Osteocyte (in vitro differentiated cells): ENCODE measurements at regions not wholly inside any gene's neighbourhood (a gene's known extent, or its start where the extent isn't known, plus 50 kb on each side); places are given as distances from the start of the nearest gene placed in this dataset.

Source experiments
- DNase-seq: peaks from one replicate; pipeline ENCODE4 v3.0.0; 2021; ENCODE audit warnings: mixed read lengths; ENCODE audit not compliant: unreplicated experiment; ENCODE audit errors: extremely low spot score
- H3K27ac Mint-ChIP-seq: one replicate; pipeline ENCODE4 v1.8.0; 2021; ENCODE audit warnings: mild to moderate bottlenecking, mixed read lengths; ENCODE audit not compliant: unreplicated experiment
- H3K27me3 Mint-ChIP-seq: one replicate; pipeline ENCODE4 v1.8.0; 2021; ENCODE audit warnings: mixed read lengths; ENCODE audit not compliant: unreplicated experiment
- H3K36me3 Mint-ChIP-seq: one replicate; pipeline ENCODE4 v1.8.0; 2021; ENCODE audit warnings: mixed read lengths; ENCODE audit not compliant: unreplicated experiment
- H3K4me1 Mint-ChIP-seq: one replicate; pipeline ENCODE4 v1.8.0; 2021; ENCODE audit warnings: mixed read lengths; ENCODE audit not compliant: unreplicated experiment
- H3K4me3 Mint-ChIP-seq: one replicate; pipeline ENCODE4 v1.8.0; 2021; ENCODE audit warnings: mild to moderate bottlenecking, moderate library complexity, mixed read lengths; ENCODE audit not compliant: unreplicated experiment
- H3K9me3 Mint-ChIP-seq: one replicate; pipeline ENCODE4 v1.8.0; 2021; ENCODE audit warnings: mixed read lengths; ENCODE audit not compliant: unreplicated experiment
- CTCF ChIP-seq: fragments of 200-600 bp; sonication (generic); IDR thresholded peaks from 2 replicates; pipeline ENCODE4 v1.5.0; 2021; ENCODE audit warnings: antibody characterized with exemption, mild to moderate bottlenecking, moderate library complexity

GRCh38 chr5:125926172-125926571 is 497.0 kb upstream of the GRAMD2B start:
- no peak for DNase-seq
- no peak overlapping the region for H3K27ac Mint-ChIP-seq
- H3K9me3 Mint-ChIP-seq: peaks cover 13% of the 10 kb centered on the region
- H3K36me3 Mint-ChIP-seq: peaks cover 8% of the 10 kb centered on the region
- H3K27me3 Mint-ChIP-seq: peaks cover 4% of the 10 kb centered on the region
- H3K4me3 Mint-ChIP-seq: no peak overlapping the region
- no peaks in the 10 kb centered on the region for H3K4me1 Mint-ChIP-seq
- TF ChIP-seq CTCF: no peak

- Mint-ChIP-seq H3K9me3 (peaks cover 11% of the 10 kb centered on the region), H3K27me3 (no peaks in the 10 kb centered on the region), H3K4me1 (no peaks in the 10 kb centered on the region), H3K4me3 (no peak overlapping the region), H3K36me3 (peaks cover 8% of the 10 kb centered on the region), H3K27ac (no peak overlapping the region)
- no peak for DNase-seq
- TF ChIP-seq CTCF: no peak
Measured at GRCh38 chr5:125928663-125929062, 494.5 kb upstream of the GRAMD2B start.

- Mint-ChIP-seq H3K27ac (no peak overlapping the region), H3K36me3 (peaks cover 4% of the 10 kb centered on the region), H3K4me1 (no peaks in the 10 kb centered on the region), H3K9me3 (peaks cover 10% of the 10 kb centered on the region), H3K4me3 (no peak overlapping the region), H3K27me3 (no peaks in the 10 kb centered on the region)
- TF ChIP-seq CTCF: no peak
- no peak for DNase-seq
Measured at GRCh38 chr5:125950012-125950615, 473.1 kb upstream of the GRAMD2B start.

GRCh38 chr5:125961150-125961549 is 462.1 kb upstream of the GRAMD2B start:
- Mint-ChIP-seq H3K4me1 (no peaks in the 10 kb centered on the region), H3K27me3 (no peaks in the 10 kb centered on the region), H3K36me3 (no peaks in the 10 kb centered on the region), H3K9me3 (peaks cover 3% of the 10 kb centered on the region), H3K27ac (no peak overlapping the region), H3K4me3 (no peak overlapping the region)
- no peak for DNase-seq
- TF ChIP-seq CTCF: no peak

- Mint-ChIP-seq H3K27me3 (no peaks in the 10 kb centered on the region), H3K27ac (no peak overlapping the region), H3K36me3 (no peaks in the 10 kb centered on the region), H3K4me1 (no peaks in the 10 kb centered on the region), H3K4me3 (no peak overlapping the region), H3K9me3 (peaks cover 3% of the 10 kb centered on the region)
- TF ChIP-seq CTCF: no peak
- DNase-seq: no peak
Measured at GRCh38 chr5:125965577-125965976, 457.6 kb upstream of the GRAMD2B start.
